SH-SY5Y (cell line): ENCODE measurements at regions not wholly inside any gene's neighbourhood (a gene's known extent, or its start where the extent isn't known, plus 50 kb on each side); places are given as distances from the start of the nearest gene placed in this dataset.
A peak's percentile ranks its signal among the peaks of the same experiment; 100 is the strongest.

ENCODE experiments used
- GATA2 ChIP-seq: IDR thresholded peaks from 2 replicates; pipeline ENCODE4 v1.6.1; 2011; ENCODE audit warnings: mild to moderate bottlenecking, low read depth, low read length
- GATA3 ChIP-seq: IDR thresholded peaks from 2 replicates; pipeline ENCODE4 v1.6.1; 2011; ENCODE audit warnings: low read depth, mild to moderate bottlenecking, low read length, moderate library complexity

DNA sequence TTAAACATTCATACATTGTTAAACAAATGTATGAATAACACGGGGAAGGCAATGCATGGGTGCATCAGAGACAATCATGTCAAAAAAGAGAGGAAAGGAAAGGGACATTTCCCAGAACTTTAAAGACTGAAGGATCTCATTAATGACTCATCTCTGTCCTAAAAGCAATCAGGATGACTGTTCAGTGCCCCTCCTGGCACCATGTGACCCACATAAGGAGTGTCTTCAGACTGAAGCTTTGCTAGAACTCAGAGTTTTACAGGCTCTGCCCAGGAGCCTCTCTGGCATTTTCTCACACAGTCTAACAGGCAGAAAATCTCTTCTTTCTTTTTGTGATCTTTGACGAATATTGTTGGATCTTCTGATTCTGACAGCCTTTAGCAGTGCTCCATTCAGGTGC lies 315.3 kb downstream of the OTUD1 start:
- TF ChIP-seq GATA2: no peak
- no peak for TF ChIP-seq GATA3

GRCh38 chr10:23754941-23755340 lies 316.1 kb downstream of the OTUD1 start:
- no peak for TF ChIP-seq GATA2
- no peak for TF ChIP-seq GATA3

GRCh38 chr10:23755556-23755955 lies 316.7 kb downstream of the OTUD1 start:
- TF ChIP-seq GATA2 (no peak), GATA3 (no peak)

DNA sequence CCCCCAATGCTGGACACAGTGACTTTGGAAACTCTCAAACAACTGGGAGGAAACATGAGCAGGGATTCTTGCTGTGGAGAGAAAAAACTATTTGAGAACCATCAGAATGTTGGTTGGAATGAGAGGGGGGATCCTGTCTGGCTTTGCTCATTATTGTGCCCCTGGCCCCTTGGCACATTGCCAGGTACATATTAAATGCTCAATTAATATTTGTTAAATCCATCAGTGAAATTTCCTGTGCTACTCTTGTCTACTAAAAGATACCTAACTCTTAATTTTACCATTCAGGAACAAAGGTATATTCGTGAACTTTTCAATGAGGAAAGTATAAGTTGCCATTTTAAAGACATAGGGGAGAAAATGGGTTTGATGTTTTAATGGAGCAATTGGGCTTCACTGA lies 329.4 kb downstream of the OTUD1 start:
- TF ChIP-seq GATA2 (no peak), GATA3 (no peak)

DNA sequence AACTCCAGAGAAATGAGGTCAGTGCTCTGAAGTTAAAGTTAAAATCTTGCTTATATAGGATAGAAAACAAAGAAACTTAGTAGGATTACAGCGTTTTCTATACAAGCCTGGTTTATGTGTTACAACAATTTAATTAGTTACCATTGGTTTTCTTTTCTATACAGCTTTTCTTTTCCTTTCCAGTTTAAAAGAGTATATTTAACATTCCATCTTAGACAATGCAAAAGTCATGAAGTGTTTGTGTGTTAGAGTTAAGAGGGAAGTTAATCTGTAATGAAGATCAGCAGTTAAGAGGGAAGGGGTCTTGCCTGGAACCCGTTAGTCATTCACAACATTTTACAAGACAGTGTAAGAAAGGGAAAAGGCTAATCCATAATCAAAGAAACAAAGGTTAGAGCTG lies 338.3 kb downstream of the OTUD1 start:
- no peak for TF ChIP-seq GATA3
- no peak for TF ChIP-seq GATA2

DNA sequence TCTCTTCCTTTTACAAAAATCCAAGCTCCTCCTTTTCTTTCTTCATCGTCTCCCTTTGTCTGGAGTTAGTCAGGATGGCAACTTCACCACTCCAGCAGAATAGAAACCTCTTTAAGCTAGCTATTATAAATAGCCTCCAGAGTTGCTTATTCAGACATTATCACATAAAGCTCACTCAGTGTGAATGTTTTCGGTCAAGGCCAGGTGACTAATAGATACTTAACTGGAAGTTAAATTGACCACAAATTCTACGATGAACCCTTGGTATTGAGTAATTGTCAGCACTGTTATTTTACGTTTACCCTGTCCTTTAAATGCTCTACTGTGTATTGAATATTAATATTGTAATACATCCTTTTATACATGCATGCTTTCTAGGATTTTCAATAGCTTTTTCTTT lies 340.4 kb downstream of the OTUD1 start:
- TF ChIP-seq GATA2: no peak
- TF ChIP-seq GATA3: no peak

DNA sequence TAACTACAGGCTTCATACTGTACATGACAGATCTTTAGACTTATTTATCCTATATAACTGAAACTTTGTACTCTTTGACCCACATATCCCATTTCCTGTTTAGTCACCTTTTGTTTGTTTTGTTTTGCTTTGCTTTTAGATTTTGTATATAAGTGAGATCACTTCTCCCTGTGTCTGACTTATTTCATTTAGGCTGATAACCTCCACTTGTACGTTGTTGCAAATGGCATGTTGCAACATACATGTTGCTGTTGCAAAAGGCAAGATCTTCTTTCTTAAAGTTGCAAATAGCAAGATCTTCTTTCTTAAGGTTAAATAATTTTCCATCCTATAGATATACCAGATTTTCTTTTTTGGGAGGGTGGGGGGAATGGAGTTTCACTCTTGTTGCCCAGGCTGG lies 341.5 kb downstream of the OTUD1 start:
- TF ChIP-seq GATA2 (no peak), GATA3 (no peak)

GRCh38 chr10:23786594-23786993 lies 347.7 kb downstream of the OTUD1 start:
- no peak for TF ChIP-seq GATA2
- no peak for TF ChIP-seq GATA3

GRCh38 chr10:23793577-23793976 lies 354.7 kb downstream of the OTUD1 start:
- TF ChIP-seq GATA3 (no peak), GATA2 (no peak)

- TF ChIP-seq GATA3: no peak
- TF ChIP-seq GATA2: no peak
Measured at GRCh38 chr10:23804125-23804524, 365.2 kb downstream of the OTUD1 start.

GRCh38 chr10:23813687-23814086 lies 374.8 kb downstream of the OTUD1 start:
- no peak for TF ChIP-seq GATA2
- TF ChIP-seq GATA3: no peak

- no peak for TF ChIP-seq GATA3
- no peak for TF ChIP-seq GATA2
Measured at GRCh38 chr10:23818484-23818883, 379.6 kb downstream of the OTUD1 start.

DNA sequence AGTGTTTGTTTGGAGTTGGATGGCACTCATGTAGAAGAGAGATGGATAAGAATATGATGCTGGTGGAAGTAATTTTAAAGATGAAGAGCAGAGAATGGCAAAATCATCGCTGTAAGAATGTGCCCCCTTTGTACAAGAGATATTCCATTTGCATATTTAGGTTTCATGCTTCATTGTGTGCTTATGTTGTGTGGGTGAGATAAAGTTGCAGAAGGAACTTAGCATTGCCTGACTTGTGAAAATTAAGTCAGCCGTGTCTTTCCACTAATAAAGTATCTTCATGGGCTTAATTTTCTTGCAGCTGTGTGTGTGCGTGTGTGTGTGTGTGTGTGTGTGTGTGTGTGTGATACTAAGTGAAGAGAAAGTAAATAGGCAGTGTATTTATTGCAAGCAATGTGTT lies 381.9 kb downstream of the OTUD1 start:
- TF ChIP-seq GATA3 (no peak), GATA2 (no peak)

DNA sequence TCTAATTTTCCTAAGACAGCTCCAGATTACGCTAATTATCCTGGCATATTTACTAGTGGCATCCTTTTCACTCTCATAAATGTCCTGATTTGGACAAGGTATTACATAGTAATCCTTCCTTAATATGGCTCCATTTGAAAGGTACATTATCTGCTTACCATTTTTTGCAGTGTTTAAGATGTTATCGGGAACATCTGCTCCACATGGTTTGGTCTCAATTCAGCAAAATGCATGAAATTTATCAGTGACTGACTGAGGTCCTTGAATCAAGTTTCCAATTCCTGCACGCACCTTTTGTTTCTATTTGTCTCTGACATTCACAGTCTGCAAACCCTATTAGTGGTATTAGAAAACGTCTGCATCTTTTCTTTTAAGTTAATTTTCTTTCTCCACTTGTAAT lies 384.1 kb upstream of the KIAA1217 start:
- TF ChIP-seq GATA3 (peak; percentile 69), GATA2 (peak; percentile 68; the same call in 1 of the 2 replicates)

- TF ChIP-seq GATA3 (no peak), GATA2 (no peak)
Measured at GRCh38 chr10:23826421-23826820, 382.5 kb upstream of the KIAA1217 start.

DNA sequence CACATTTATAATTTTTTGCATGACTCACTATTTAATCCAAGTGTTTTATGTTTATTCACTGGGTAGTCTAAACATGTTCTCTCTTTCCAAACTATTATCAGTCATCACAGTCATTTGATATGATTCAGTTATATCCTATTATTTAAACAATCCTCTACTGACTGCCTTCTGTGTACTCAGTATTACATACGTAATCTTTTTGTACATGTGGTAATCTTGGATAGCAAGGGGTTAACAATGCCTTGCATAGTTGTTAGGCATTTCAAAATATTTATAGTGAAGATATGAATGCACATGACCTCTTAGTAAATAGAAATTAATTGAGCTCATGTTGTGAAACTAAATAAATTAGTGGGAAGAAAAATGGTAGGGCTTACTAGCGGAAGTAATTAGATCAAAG lies 379.4 kb upstream of the KIAA1217 start:
- TF ChIP-seq GATA3 (no peak), GATA2 (no peak)
